Keratinocyte (primary cell): ENCODE measurements at regions not wholly inside any gene's neighbourhood (a gene's known extent, or its start where the extent isn't known, plus 50 kb on each side); places are given as distances from the start of the nearest gene placed in this dataset.

Source experiments
- EZH2 ChIP-seq: IDR thresholded peaks from one replicate; pipeline ENCODE4 v1.6.1; 2012; ENCODE audit warnings: inconsistent platforms, mild to moderate bottlenecking, low read length, moderate library complexity
- TF ChIP-seq, protein P1 (sequence below), 3 experiments: IDR thresholded peaks in 1 of 3; conservative IDR thresholded peaks in 1 of 3; optimal IDR thresholded peaks in 1 of 3; 2 replicates in 2 of 3; 3 replicates in 1 of 3; pipeline versions ENCODE3 to v1.5.1; 2011; ENCODE audit warnings: low read length in 3 of 3, mild to moderate bottlenecking in 3 of 3, moderate library complexity in 2 of 3, control low read depth in 1 of 3, inconsistent platforms in 1 of 3; ENCODE audit not compliant: insufficient read depth in 2 of 3; ENCODE audit errors: extremely low read depth in 1 of 3

GRCh38 chr6:28816909-28817807 is 106.6 kb downstream of the TRIM27 start:
- TF ChIP-seq, protein P1, sequence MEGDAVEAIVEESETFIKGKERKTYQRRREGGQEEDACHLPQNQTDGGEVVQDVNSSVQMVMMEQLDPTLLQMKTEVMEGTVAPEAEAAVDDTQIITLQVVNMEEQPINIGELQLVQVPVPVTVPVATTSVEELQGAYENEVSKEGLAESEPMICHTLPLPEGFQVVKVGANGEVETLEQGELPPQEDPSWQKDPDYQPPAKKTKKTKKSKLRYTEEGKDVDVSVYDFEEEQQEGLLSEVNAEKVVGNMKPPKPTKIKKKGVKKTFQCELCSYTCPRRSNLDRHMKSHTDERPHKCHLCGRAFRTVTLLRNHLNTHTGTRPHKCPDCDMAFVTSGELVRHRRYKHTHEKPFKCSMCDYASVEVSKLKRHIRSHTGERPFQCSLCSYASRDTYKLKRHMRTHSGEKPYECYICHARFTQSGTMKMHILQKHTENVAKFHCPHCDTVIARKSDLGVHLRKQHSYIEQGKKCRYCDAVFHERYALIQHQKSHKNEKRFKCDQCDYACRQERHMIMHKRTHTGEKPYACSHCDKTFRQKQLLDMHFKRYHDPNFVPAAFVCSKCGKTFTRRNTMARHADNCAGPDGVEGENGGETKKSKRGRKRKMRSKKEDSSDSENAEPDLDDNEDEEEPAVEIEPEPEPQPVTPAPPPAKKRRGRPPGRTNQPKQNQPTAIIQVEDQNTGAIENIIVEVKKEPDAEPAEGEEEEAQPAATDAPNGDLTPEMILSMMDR (optimal IDR thresholded peaks at IDR 0.05 in 1 of 3, IDR thresholded peaks at IDR 0.05 in 1 of 3, conservative IDR thresholded peaks at IDR 0.05 in 1 of 3; ENCODE audit: extremely low read depth in 1 of 3, insufficient read depth in 2 of 3, low read length in 3 of 3) = no peak
- no peak for TF ChIP-seq EZH2
